Neural progenitor cell (in vitro differentiated cells): ENCODE measurements at regions not wholly inside any gene's neighbourhood (a gene's known extent, or its start where the extent isn't known, plus 50 kb on each side); places are given as distances from the start of the nearest gene placed in this dataset.

Experiments
- EZH2 ChIP-seq: fragments of 200-600 bp; sonication (generic); IDR thresholded peaks from 2 replicates; pipeline ENCODE4 v1.6.1; 2017; ENCODE audit warnings: antibody characterized with exemption, mild to moderate bottlenecking, moderate library complexity
- EZH2phosphoT487 ChIP-seq: fragments of 200-600 bp; sonication (generic); IDR thresholded peaks from 2 replicates; pipeline ENCODE4 v1.6.1; 2017; ENCODE audit warnings: antibody characterized with exemption
- TF ChIP-seq, protein P1 (sequence below): fragments of 200-600 bp; sonication (generic); IDR thresholded peaks from 2 replicates; pipeline ENCODE4 v1.5.1; 2017; ENCODE audit warnings: antibody characterized with exemption, mild to moderate bottlenecking

DNA sequence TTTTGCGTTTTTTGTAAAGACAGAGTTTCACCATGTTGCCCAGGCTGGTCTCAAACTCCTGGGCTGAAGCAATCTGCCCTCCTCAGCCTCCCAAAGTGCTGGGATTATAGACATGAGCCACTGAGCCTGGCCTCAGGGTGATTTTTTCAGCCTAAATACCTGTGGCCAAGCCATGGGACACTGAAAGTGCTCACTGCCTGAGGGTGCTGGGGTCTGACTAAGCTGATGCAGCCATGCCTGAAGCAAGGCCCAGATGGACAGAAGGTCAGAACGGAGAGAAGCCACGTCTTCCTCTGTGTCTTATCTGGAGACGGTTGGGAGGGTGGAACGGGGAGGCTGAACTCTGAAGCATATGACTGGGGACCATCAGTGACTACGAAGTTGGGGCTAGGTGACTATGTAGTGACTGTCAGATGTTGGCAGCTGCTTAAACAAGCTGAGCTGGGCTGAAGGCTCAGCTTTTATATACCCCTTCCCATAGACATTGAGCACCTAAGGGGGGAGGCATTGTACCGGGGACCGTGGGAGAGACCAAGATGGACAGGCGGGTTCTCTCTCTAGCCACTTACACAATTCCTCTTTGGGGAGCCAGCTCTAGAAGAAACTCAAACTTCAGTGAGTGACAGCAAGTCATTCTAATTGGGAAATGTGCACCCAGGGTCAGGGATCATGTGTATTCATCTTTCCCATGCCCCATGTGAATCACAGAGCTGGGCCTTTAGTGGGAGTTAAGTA, 73.3 kb upstream of the HABP2 start:
- TF ChIP-seq EZH2 (no peak), EZH2phosphoT487 (no peak)
- TF ChIP-seq, protein P1, sequence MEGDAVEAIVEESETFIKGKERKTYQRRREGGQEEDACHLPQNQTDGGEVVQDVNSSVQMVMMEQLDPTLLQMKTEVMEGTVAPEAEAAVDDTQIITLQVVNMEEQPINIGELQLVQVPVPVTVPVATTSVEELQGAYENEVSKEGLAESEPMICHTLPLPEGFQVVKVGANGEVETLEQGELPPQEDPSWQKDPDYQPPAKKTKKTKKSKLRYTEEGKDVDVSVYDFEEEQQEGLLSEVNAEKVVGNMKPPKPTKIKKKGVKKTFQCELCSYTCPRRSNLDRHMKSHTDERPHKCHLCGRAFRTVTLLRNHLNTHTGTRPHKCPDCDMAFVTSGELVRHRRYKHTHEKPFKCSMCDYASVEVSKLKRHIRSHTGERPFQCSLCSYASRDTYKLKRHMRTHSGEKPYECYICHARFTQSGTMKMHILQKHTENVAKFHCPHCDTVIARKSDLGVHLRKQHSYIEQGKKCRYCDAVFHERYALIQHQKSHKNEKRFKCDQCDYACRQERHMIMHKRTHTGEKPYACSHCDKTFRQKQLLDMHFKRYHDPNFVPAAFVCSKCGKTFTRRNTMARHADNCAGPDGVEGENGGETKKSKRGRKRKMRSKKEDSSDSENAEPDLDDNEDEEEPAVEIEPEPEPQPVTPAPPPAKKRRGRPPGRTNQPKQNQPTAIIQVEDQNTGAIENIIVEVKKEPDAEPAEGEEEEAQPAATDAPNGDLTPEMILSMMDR = no peak
